ENCODE measurements at regions not wholly inside any gene's neighbourhood (a gene's known extent, or its start where the extent isn't known, plus 50 kb on each side); places are given as distances from the start of the nearest gene placed in this dataset.

DNA sequence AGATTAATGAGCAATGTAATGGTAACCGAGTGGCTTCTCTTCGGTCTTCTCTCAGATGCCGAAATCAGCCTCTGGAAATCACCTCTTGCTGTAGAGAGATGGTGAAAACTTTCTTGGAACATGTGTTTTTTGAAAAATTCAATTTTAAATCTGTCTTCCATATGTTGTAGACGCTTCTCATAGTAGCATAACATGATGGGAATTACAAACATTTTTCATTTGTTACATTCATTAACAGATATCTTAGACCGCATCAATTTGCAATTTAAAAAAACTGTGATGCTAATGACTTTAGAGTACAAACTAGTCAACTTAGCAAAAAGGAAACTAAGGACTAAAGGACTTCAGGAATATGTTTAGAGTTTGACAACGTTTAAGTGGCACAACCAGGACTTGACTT, 275.2 kb downstream of the ASXL3 start:
- TF ChIP-seq CTCF (IDR thresholded peaks at IDR 0.05) (no peak), ZBTB21 (CRISPR knock-in tag; IDR thresholded peaks at IDR 0.05; ENCODE audit: borderline replicate concordance) (no peak), PREB (CRISPR knock-in tag; IDR thresholded peaks at IDR 0.05; ENCODE audit: borderline replicate concordance) (no peak)
- TF ChIP-seq, protein P1, sequence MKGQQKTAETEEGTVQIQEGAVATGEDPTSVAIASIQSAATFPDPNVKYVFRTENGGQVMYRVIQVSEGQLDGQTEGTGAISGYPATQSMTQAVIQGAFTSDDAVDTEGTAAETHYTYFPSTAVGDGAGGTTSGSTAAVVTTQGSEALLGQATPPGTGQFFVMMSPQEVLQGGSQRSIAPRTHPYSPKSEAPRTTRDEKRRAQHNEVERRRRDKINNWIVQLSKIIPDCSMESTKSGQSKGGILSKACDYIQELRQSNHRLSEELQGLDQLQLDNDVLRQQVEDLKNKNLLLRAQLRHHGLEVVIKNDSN (CRISPR knock-in tag; IDR thresholded peaks at IDR 0.05), result no peak
- TF ChIP-seq, protein P2, sequence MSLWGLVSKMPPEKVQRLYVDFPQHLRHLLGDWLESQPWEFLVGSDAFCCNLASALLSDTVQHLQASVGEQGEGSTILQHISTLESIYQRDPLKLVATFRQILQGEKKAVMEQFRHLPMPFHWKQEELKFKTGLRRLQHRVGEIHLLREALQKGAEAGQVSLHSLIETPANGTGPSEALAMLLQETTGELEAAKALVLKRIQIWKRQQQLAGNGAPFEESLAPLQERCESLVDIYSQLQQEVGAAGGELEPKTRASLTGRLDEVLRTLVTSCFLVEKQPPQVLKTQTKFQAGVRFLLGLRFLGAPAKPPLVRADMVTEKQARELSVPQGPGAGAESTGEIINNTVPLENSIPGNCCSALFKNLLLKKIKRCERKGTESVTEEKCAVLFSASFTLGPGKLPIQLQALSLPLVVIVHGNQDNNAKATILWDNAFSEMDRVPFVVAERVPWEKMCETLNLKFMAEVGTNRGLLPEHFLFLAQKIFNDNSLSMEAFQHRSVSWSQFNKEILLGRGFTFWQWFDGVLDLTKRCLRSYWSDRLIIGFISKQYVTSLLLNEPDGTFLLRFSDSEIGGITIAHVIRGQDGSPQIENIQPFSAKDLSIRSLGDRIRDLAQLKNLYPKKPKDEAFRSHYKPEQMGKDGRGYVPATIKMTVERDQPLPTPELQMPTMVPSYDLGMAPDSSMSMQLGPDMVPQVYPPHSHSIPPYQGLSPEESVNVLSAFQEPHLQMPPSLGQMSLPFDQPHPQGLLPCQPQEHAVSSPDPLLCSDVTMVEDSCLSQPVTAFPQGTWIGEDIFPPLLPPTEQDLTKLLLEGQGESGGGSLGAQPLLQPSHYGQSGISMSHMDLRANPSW (CRISPR knock-in tag; conservative IDR thresholded peaks at IDR 0.05; ENCODE audit: low read depth), result no peak
- TF ChIP-seq, protein P3, sequence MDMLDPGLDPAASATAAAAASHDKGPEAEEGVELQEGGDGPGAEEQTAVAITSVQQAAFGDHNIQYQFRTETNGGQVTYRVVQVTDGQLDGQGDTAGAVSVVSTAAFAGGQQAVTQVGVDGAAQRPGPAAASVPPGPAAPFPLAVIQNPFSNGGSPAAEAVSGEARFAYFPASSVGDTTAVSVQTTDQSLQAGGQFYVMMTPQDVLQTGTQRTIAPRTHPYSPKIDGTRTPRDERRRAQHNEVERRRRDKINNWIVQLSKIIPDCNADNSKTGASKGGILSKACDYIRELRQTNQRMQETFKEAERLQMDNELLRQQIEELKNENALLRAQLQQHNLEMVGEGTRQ (CRISPR knock-in tag; IDR thresholded peaks at IDR 0.05), result no peak

Measured in WTC11 (cell line).